Left lung (tissue), 4 donors: ENCODE measurements at regions not wholly inside any gene's neighbourhood (a gene's known extent, or its start where the extent isn't known, plus 50 kb on each side); places are given as distances from the start of the nearest gene placed in this dataset.

Source experiments
- ATAC-seq: fragments of 200-7000 bp; cut with Tn5 transposase; one replicate; pipeline ENCODE4 v1.9.1; 2020; ENCODE audit warnings: moderate library complexity
- DNase-seq, 4 donors: peaks; one replicate each; pipeline ENCODE4 v3.0.0-alpha.2; 2013 to 2020
- H3K27ac ChIP-seq, 2 donors: fragments of 200-600 bp; sonication (generic) in 1 of 2; one replicate each; pipeline versions ENCODE4 v1.5.0 to v1.8.0; 2020 to 2021
- H3K27me3 ChIP-seq, 2 donors: fragments of 200-600 bp; sonication (generic) in 1 of 2; one replicate each; pipeline versions ENCODE4 v1.5.0 to v1.8.0; 2020 to 2021
- H3K36me3 ChIP-seq, 2 donors: fragments of 200-600 bp; sonication (generic) in 1 of 2; one replicate each; pipeline versions ENCODE4 v1.5.0 to v1.8.0; 2020 to 2021
- H3K4me1 ChIP-seq, 2 donors: fragments of 200-600 bp; one replicate each; pipeline ENCODE4 v1.8.0; 2021
- H3K4me3 ChIP-seq, 2 donors: fragments of 200-600 bp; sonication (generic) in 1 of 2; one replicate each; pipeline versions ENCODE4 v1.5.0 to v1.8.0; 2020 to 2021; ENCODE audit warnings: mild to moderate bottlenecking in 1 of 2
- H3K9me3 ChIP-seq, 2 donors: fragments of 200-600 bp; sonication (generic) in 1 of 2; one replicate each; pipeline versions ENCODE4 v1.5.0 to v1.8.0; 2020 to 2021
- intact Hi-C, 2 donors: fragments of 100-400 bp; cut with DNase I; formaldehyde crosslinking; loops; one replicate each; pipeline versions ENCODE4 v1.11.2 to v1.14.2; 2022
- TF ChIP-seq, protein P1 (sequence below), 2 donors: fragments of 200-600 bp; sonication (generic) in 1 of 2; IDR thresholded peaks; one replicate each; pipeline versions ENCODE4 v1.5.0 to v1.8.0; 2021; ENCODE audit warnings: antibody characterized with exemption in 2 of 2
- donor health status: DM: no; HTN: yes; CAD: no.
- donor health status: DM: no; HTN: no; CAD: no.

DNA sequence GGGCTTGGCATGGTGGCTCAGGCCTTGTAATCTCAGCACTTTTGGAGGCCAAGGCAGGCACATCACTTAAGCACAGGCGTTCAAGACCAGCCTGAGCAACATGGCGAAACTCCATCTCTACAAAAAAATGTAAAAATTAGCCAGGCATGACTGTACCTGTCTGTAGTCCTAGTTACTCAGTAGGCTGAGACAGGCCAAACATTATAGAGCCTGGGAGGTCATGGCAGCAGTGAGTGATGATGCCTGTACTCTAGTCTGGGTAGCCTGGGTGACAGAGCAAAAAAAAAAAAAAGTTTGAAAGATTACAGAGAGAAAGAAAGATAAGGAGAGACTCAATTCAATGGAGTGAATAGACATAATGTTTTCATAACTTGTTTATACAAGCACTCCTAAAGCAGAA, 556.5 kb upstream of the BRINP3 start:
- intact Hi-C loops: no loop called here
- Histone ChIP-seq H3K9me3 (peaks cover 0 to 21% of the 10 kb centered on the region in 2 donors), H3K4me1 (no peaks in the 10 kb centered on the region), H3K4me3 (no peak overlapping the region), H3K27me3 (no peaks in the 10 kb centered on the region), H3K27ac (no peak overlapping the region), H3K36me3 (no peaks in the 10 kb centered on the region)
- TF ChIP-seq, protein P1, sequence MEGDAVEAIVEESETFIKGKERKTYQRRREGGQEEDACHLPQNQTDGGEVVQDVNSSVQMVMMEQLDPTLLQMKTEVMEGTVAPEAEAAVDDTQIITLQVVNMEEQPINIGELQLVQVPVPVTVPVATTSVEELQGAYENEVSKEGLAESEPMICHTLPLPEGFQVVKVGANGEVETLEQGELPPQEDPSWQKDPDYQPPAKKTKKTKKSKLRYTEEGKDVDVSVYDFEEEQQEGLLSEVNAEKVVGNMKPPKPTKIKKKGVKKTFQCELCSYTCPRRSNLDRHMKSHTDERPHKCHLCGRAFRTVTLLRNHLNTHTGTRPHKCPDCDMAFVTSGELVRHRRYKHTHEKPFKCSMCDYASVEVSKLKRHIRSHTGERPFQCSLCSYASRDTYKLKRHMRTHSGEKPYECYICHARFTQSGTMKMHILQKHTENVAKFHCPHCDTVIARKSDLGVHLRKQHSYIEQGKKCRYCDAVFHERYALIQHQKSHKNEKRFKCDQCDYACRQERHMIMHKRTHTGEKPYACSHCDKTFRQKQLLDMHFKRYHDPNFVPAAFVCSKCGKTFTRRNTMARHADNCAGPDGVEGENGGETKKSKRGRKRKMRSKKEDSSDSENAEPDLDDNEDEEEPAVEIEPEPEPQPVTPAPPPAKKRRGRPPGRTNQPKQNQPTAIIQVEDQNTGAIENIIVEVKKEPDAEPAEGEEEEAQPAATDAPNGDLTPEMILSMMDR (IDR thresholded peaks at IDR 0.05): no peak
- no peak for DNase-seq
- ATAC-seq: no peak

DNA sequence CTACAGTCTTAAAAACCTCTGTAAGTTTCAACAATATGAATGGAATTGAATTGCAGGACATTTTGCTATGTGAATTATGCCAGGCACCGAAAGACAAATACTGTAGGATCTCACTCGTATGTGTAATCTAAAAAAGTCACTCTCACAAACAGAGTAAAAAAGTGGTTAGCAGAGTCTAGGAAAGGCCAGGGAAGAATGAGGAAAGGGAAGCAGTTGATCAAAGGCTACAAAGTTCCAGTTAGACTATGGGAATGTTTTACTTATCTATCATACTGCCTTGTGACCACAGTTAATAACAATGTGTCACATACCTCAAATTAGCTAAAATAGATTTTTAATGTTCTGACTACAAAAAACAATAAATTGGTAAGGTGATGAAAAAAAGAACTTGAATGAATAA, 565.4 kb upstream of the BRINP3 start:
- no peak overlapping the region for H3K4me3 ChIP-seq
- intact Hi-C loops: no loop called here
- no peaks in the 10 kb centered on the region for H3K4me1 ChIP-seq
- ATAC-seq: no peak
- peaks cover 0 to 8% of the 10 kb centered on the region in 2 donors for H3K9me3 ChIP-seq
- TF ChIP-seq, protein P1 (IDR thresholded peaks at IDR 0.05): no peak
- H3K27me3 ChIP-seq: no peaks in the 10 kb centered on the region
- H3K27ac ChIP-seq: no peak overlapping the region
- no peak for DNase-seq
- no peaks in the 10 kb centered on the region for H3K36me3 ChIP-seq

DNA sequence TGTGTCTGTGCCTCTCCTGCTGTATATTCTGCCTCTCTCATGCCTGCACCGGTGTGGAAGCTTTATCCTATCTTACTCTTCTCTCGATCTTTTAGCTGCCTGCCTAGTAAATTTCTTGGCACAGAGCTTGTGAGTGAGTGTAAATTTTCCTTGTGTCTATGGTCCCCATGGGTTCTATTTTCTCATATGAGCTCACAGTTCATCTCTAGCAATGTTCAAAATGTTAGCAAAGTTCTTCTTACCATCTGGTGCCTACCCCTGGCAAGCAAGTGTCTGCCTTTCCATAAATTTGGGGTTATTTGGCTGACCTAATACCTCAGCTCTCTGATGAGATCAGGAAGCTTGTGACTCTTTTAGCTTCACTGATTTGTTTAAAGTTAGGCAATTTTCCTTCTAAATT, 572.1 kb upstream of the BRINP3 start:
- intact Hi-C loops: no loop called here
- Histone ChIP-seq H3K27ac (no peak overlapping the region), H3K4me1 (no peaks in the 10 kb centered on the region), H3K9me3 (peaks cover 0 to 9% of the 10 kb centered on the region in 2 donors), H3K36me3 (no peaks in the 10 kb centered on the region), H3K27me3 (no peaks in the 10 kb centered on the region), H3K4me3 (no peak overlapping the region)
- ATAC-seq: no peak
- TF ChIP-seq, protein P1 (IDR thresholded peaks at IDR 0.05): no peak
- no peak for DNase-seq

DNA sequence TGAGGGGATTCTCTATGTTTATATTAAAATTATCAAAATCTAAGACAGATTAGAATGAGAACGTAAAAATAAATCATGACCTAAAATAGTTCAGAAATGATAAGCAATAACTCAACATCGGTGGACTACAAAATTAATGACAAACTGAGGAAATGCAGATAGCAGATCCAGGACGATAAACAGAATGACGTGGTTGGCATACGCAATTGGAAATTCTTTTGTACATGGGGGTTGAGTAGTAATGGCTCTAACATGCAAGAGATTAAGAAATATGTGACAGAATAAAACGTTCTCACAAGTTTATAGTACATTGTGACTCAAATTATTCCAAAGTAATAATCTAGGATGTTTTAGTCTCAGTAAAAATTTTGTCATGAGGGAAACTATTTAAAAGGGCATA, 575.2 kb upstream of the BRINP3 start:
- ATAC-seq: no peak
- no peak for DNase-seq
- H3K27me3 ChIP-seq: no peaks in the 10 kb centered on the region
- intact Hi-C loops: no loop called here
- peaks cover 0 to 9% of the 10 kb centered on the region in 2 donors for H3K9me3 ChIP-seq
- TF ChIP-seq, protein P1 (IDR thresholded peaks at IDR 0.05): no peak
- no peak overlapping the region for H3K27ac ChIP-seq
- H3K36me3 ChIP-seq: no peaks in the 10 kb centered on the region
- H3K4me1 ChIP-seq: no peaks in the 10 kb centered on the region
- no peak overlapping the region for H3K4me3 ChIP-seq

DNA sequence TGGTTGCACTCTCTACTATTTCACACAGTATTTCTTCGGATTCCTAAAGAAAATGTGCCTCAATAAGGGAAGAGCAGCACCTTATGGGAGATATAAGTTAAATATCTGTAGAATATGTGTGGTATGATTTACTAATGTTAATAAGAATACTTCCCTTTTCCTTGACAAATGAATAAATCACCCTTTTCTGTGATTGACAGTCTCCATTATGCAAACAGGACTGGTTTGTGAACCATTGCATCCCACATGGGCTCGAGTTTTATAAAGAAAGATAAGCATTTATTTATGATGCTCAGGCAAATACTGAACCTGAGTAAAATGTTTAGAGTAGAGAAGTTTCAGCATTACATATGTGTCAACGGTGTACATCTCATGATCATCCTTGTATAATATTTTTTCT, 587.7 kb upstream of the BRINP3 start:
- H3K27ac ChIP-seq: no peak overlapping the region
- no peak for ATAC-seq

More for the DNA sequence above, 587.7 kb upstream of the BRINP3 start:
- Histone ChIP-seq H3K9me3 (peaks cover 0 to 19% of the 10 kb centered on the region in 2 donors), H3K36me3 (no peaks in the 10 kb centered on the region), H3K27me3 (no peaks in the 10 kb centered on the region), H3K4me1 (no peaks in the 10 kb centered on the region), H3K4me3 (no peak overlapping the region)
- DNase-seq: no peak
- intact Hi-C loops: no loop called here
- TF ChIP-seq, protein P1 (IDR thresholded peaks at IDR 0.05): no peak
